ENCODE measurements at regions not wholly inside any gene's neighbourhood (a gene's known extent, or its start where the extent isn't known, plus 50 kb on each side); places are given as distances from the start of the nearest gene placed in this dataset.
A peak's percentile ranks its signal among the peaks of the same experiment; 100 is the strongest.

DNA sequence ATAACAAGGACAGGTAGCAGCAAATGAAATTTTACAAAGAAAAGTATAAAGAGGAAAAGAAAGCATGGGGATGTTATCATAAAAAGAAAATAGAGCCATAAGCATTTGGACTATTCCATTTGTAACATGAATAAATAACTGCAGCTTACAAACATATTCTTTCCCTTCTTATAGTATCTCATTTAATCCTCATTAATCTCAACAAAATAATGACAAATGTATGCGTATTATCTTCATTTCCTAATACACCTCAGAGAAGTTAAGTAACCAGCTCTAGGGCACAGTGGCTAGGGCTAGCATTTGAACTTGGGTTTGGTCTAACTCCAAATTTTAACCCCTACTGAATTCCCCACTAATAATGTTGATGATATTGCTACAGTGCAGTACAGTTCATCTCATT lies 175.5 kb upstream of the POU5F2 start:
- no peaks in the 10 kb centered on the region for H3K27me3 ChIP-seq (ENCODE audit: control insufficient read depth, insufficient read depth, low read length)
- TF ChIP-seq, protein P1, sequence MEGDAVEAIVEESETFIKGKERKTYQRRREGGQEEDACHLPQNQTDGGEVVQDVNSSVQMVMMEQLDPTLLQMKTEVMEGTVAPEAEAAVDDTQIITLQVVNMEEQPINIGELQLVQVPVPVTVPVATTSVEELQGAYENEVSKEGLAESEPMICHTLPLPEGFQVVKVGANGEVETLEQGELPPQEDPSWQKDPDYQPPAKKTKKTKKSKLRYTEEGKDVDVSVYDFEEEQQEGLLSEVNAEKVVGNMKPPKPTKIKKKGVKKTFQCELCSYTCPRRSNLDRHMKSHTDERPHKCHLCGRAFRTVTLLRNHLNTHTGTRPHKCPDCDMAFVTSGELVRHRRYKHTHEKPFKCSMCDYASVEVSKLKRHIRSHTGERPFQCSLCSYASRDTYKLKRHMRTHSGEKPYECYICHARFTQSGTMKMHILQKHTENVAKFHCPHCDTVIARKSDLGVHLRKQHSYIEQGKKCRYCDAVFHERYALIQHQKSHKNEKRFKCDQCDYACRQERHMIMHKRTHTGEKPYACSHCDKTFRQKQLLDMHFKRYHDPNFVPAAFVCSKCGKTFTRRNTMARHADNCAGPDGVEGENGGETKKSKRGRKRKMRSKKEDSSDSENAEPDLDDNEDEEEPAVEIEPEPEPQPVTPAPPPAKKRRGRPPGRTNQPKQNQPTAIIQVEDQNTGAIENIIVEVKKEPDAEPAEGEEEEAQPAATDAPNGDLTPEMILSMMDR (conservative IDR thresholded peaks at IDR 0.05 in 1 of 2, IDR thresholded peaks at IDR 0.05 in 1 of 2; ENCODE audit: low read depth in 1 of 2, low read length in 2 of 2) = no peak
- no peak for TF ChIP-seq EZH2 (IDR thresholded peaks at IDR 0.05; ENCODE audit: low read length, missing control alignments)
- no peak overlapping the region for H3K4me3 ChIP-seq (replicated peaks in 1 of 4; ENCODE audit: control extremely low read depth in 1 of 4, insufficient read depth in 1 of 4, low read depth in 3 of 4, low read length in 4 of 4)
- H3K9ac ChIP-seq (ENCODE audit: insufficient read depth, low read length) = no peak overlapping the region
- H3K9me3 ChIP-seq (ENCODE audit: control insufficient read depth, insufficient read depth, low read depth, low read length) = no peaks in the 10 kb centered on the region
- DNase-seq (ENCODE audit: low read depth in 2 of 2) = no peak
- H2AFZ ChIP-seq (ENCODE audit: low read length) = no peak overlapping the region
- H3K4me1 ChIP-seq (ENCODE audit: control insufficient read depth, extremely low read depth, insufficient read depth, low read length) = no peaks in the 10 kb centered on the region
- no peaks in the 10 kb centered on the region for H3K79me2 ChIP-seq (ENCODE audit: control insufficient read depth, insufficient read depth, low read length)
- no peaks in the 10 kb centered on the region for H4K20me1 ChIP-seq (ENCODE audit: control insufficient read depth, extremely low read depth, insufficient read depth, low read length)
- H3K27ac ChIP-seq (ENCODE audit: insufficient read depth, low read length) = no peak overlapping the region
- no peak overlapping the region for H3K4me2 ChIP-seq (ENCODE audit: extremely low read depth, insufficient read depth, low read length)
- H3K36me3 ChIP-seq (ENCODE audit: control insufficient read depth, insufficient read depth, low read length) = no peaks in the 10 kb centered on the region

DNA sequence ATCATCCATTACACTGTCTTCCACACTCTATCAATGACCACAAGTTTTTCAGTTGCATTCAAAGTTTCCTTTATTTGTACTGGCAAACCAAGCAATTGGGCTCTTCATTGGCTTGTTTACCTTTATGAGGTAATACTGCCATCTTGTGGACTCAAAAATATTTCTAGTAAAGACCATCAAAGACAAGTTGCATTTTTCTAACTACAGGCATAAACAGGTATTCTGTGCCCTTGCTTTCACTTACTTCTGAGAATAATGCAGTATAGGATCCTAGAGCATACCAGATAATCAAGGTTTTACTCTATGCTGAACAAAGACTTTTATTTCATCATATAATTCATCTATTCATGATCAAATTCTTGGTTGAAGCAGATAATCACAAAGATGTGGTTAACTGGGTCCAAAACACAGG lies 173.7 kb upstream of the POU5F2 start:
- Histone ChIP-seq H3K79me2 (ENCODE audit: control insufficient read depth, insufficient read depth, low read length) (no peaks in the 10 kb centered on the region), H3K9ac (ENCODE audit: insufficient read depth, low read length) (no peak overlapping the region), H3K27me3 (ENCODE audit: control insufficient read depth, insufficient read depth, low read length) (no peaks in the 10 kb centered on the region), H3K4me1 (ENCODE audit: control insufficient read depth, extremely low read depth, insufficient read depth, low read length) (no peaks in the 10 kb centered on the region), H3K27ac (ENCODE audit: insufficient read depth, low read length) (no peak overlapping the region), H3K4me2 (ENCODE audit: extremely low read depth, insufficient read depth, low read length) (no peak overlapping the region), H3K9me3 (ENCODE audit: control insufficient read depth, insufficient read depth, low read depth, low read length) (no peaks in the 10 kb centered on the region), H3K4me3 (replicated peaks in 1 of 4; ENCODE audit: control extremely low read depth in 1 of 4, insufficient read depth in 1 of 4, low read depth in 3 of 4, low read length in 4 of 4) (no peak overlapping the region), H4K20me1 (ENCODE audit: control insufficient read depth, extremely low read depth, insufficient read depth, low read length) (no peaks in the 10 kb centered on the region), H3K36me3 (ENCODE audit: control insufficient read depth, insufficient read depth, low read length) (no peaks in the 10 kb centered on the region), H2AFZ (ENCODE audit: low read length) (no peak overlapping the region)
- no peak for TF ChIP-seq EZH2 (IDR thresholded peaks at IDR 0.05; ENCODE audit: low read length, missing control alignments)
- TF ChIP-seq, protein P1 (conservative IDR thresholded peaks at IDR 0.05 in 1 of 2, IDR thresholded peaks at IDR 0.05 in 1 of 2; ENCODE audit: low read depth in 1 of 2, low read length in 2 of 2) = peak; percentile 42 to 45
- DNase-seq (ENCODE audit: low read depth in 2 of 2) = peak; percentile 63 to 80

DNA sequence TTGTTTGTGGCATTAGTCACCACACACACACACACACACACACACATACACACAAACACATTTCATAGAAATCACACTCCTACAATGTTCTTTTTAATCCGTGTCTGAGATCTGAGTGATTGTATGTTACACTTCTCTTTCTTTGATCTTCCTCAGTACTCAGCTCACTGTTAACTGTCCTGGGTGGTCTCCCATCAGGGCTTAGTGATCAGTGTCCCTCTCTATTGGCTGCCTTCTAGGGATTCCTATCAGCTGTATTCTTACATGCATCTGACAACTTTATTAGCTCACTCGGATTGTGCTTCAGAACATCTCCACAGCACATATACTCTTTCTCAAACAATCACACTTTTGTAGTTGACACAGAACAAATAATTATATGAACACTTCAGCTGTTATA lies 170.2 kb upstream of the POU5F2 start:
- no peak for TF ChIP-seq EZH2 (IDR thresholded peaks at IDR 0.05; ENCODE audit: low read length, missing control alignments)
- TF ChIP-seq, protein P1 (conservative IDR thresholded peaks at IDR 0.05 in 1 of 2, IDR thresholded peaks at IDR 0.05 in 1 of 2; ENCODE audit: low read depth in 1 of 2, low read length in 2 of 2) = no peak

More for the DNA sequence above, 170.2 kb upstream of the POU5F2 start:
- Histone ChIP-seq H3K4me1 (ENCODE audit: control insufficient read depth, extremely low read depth, insufficient read depth, low read length) (no peaks in the 10 kb centered on the region), H3K36me3 (ENCODE audit: control insufficient read depth, insufficient read depth, low read length) (no peaks in the 10 kb centered on the region), H4K20me1 (ENCODE audit: control insufficient read depth, extremely low read depth, insufficient read depth, low read length) (no peaks in the 10 kb centered on the region), H2AFZ (ENCODE audit: low read length) (no peak overlapping the region), H3K9ac (ENCODE audit: insufficient read depth, low read length) (no peak overlapping the region), H3K4me2 (ENCODE audit: extremely low read depth, insufficient read depth, low read length) (no peak overlapping the region), H3K79me2 (ENCODE audit: control insufficient read depth, insufficient read depth, low read length) (no peaks in the 10 kb centered on the region), H3K27ac (ENCODE audit: insufficient read depth, low read length) (no peak overlapping the region), H3K27me3 (ENCODE audit: control insufficient read depth, insufficient read depth, low read length) (no peaks in the 10 kb centered on the region), H3K9me3 (ENCODE audit: control insufficient read depth, insufficient read depth, low read depth, low read length) (no peaks in the 10 kb centered on the region), H3K4me3 (replicated peaks in 1 of 4; ENCODE audit: control extremely low read depth in 1 of 4, insufficient read depth in 1 of 4, low read depth in 3 of 4, low read length in 4 of 4) (no peak overlapping the region)
- DNase-seq (ENCODE audit: low read depth in 2 of 2) = no peak
